ENCODE measurements at regions not wholly inside any gene's neighbourhood (a gene's known extent, or its start where the extent isn't known, plus 50 kb on each side); places are given as distances from the start of the nearest gene placed in this dataset.
A peak's percentile ranks its signal among the peaks of the same experiment; 100 is the strongest.
"Not testable (repeated sequence)": the region's sequence is repeated elsewhere in the genome, so short reads cannot be mapped to it uniquely, and the experiment has no call there.

GRCh38 chr3:5366746-5367145 lies 179.2 kb downstream of the EDEM1 start:
- no peak for DNase-seq

GRCh38 chr3:5371555-5371954 lies 184.0 kb downstream of the EDEM1 start:
- not testable (repeated sequence) for DNase-seq

- DNase-seq: no peak
These were observed 189.3 kb downstream of the EDEM1 start for GRCh38 chr3:5376761-5377160.

DNA sequence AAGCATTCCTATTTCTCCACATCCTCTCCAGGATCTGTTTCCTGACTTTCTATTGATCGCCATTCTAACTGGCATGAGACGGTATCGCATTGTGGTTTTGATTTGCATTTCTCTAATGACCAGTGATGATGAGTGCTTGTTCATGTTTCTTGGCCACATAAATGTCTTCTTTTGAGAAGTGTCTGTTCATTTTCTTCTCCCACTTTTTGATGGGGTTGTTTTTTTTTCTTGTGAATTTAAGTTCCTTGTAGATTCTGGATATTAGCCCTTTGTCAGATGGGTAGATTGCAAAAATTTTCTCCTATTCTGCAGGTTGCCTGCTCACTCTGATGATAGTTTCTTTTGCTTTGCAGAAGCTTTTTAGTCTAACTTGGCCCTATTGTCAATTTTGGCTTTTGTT lies 191.8 kb downstream of the EDEM1 start:
- not testable (repeated sequence) for DNase-seq

GRCh38 chr3:5383486-5384263 lies 196.2 kb downstream of the EDEM1 start:
- not testable (repeated sequence) for DNase-seq

GRCh38 chr3:5384557-5385236 lies 197.2 kb downstream of the EDEM1 start:
- no peak for DNase-seq

- no peak for DNase-seq
These were observed 200.6 kb downstream of the EDEM1 start for GRCh38 chr3:5388091-5388490.

- no peak for DNase-seq
These were observed 201.6 kb downstream of the EDEM1 start for GRCh38 chr3:5389057-5389456.

DNA sequence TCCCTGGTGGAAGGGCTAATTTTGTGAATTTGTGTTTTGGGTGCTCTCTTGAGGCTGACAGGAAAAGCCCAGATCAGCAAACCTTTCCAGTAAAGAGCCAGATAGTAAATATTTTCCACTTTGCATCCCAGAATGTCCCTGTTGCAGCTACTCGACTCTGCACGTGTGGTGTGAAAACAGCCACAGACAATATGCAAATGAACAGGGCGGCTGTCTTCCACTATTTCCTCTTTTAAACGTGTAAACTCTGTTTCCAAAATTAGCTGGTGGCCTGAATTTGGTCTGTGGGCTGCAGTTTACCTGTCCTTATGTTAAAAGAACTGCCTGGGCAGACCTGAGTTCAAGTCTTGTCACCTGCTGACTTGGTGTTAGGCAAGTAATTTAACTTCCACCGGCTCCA lies 202.7 kb downstream of the EDEM1 start:
- no peak for DNase-seq

DNA sequence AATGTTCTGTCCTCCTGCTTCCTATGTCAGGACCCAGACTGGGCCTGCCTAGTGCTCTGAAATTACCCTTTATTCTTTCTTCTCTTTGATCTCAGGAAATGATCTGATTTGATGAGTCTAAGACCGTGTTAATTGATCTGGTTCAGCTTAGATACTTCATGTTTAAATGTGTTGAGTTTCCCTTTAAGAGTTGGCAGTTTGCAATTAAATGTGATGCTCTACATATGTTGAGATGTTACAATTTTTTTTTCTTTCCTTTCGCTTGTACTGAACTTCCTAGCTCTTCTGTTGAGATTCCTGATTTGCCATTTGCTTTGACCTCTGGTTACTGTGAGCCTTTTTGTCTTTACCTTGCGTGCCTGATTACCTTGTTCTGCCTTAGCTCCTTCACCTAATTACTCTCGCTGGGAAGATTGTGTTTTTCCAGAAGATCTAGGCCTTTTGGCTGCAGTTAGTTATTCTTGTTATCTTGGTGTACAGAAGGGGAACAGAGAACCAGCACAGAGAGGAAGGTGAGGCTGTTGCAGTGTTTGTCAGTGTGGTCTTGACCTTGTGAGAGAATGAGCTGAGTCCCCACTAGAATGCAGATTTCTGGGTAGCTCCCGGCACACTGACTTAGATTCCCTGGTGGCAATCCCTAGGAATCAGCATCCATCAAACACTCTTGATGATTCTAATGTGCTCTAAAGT lies 203.6 kb downstream of the EDEM1 start:
- DNase-seq: no peak

DNA sequence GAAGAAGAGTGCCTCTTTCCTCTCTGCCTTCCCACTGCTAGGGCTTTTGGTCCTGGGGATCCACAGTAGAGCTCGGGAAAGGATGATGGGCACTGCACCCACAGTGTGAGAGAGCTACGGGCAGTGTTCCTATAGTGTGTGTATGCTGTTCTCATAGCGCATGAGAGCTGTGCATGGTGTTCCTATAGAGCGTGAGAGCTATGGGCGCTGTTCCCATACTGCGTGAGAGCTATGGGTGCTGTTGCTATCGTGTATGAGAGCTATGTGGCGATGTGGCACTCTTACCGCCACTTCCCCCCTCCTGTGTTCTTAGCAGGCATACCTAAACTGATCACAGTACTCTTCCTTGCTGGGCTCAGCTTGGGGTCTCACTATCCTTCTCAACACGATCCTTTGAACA lies 213.5 kb downstream of the EDEM1 start:
- DNase-seq: no peak

DNA sequence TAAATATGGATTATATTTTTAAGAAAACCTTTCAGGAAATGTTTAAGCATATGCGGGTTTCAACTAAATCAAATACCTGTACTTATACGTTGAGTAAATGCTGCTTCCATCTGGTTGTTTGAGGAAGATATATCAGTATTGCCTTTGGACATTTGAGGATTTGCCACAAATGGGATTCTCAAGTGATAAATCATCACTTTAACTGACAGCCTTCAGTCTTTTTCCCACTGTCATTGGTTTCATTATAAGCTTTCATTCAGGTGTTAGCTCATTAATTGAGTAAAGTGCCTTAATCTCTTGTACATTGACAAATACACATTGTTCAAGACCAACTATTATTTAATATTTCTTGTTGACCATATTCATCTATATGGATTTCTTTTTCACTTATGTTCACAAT lies 217.2 kb downstream of the EDEM1 start:
- no peak for DNase-seq

DNA sequence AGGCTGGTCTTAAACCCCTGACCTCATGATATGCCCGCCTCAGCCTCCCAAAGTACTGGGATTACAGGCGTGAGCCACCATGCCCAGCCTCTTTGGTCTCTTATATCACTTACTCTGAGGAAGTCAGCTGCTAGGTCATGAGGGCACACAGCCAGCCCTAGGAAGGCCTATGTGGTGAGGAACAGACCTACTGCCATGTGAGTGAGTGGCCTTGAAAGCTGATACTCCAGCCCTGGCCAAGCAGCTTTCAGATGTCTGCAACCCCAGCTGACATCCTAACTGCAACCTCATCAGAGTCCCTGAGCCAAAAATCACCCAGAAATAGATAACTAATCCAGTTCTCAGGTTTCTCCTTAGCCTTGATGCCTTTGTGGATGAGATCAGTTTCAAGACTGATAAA lies 224.3 kb downstream of the EDEM1 start:
- DNase-seq: no peak

DNA sequence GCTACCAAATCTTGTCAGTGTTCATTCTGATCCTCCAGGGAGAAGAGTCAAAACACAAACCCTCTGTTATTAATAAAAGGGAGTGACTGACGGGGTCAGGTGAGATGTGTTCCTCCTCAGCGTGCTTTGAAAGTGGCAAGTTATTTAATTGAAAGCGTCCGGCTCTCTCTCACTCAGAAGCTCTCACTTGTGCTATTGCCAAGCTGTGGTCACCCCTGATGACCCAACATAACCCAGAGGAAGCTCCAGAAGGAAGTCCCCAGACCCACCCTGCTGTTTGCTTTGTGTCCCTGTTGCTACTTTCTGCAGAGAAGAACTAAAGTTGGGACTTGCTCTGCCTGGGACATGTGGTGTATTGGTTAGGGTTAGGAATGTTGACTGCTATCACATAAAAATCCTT lies 235.6 kb downstream of the EDEM1 start:
- DNase-seq: no peak

GRCh38 chr3:5423523-5423922 lies 236.0 kb downstream of the EDEM1 start:
- no peak for DNase-seq

GRCh38 chr3:5425371-5425770 lies 237.9 kb downstream of the EDEM1 start:
- DNase-seq: no peak

DNA sequence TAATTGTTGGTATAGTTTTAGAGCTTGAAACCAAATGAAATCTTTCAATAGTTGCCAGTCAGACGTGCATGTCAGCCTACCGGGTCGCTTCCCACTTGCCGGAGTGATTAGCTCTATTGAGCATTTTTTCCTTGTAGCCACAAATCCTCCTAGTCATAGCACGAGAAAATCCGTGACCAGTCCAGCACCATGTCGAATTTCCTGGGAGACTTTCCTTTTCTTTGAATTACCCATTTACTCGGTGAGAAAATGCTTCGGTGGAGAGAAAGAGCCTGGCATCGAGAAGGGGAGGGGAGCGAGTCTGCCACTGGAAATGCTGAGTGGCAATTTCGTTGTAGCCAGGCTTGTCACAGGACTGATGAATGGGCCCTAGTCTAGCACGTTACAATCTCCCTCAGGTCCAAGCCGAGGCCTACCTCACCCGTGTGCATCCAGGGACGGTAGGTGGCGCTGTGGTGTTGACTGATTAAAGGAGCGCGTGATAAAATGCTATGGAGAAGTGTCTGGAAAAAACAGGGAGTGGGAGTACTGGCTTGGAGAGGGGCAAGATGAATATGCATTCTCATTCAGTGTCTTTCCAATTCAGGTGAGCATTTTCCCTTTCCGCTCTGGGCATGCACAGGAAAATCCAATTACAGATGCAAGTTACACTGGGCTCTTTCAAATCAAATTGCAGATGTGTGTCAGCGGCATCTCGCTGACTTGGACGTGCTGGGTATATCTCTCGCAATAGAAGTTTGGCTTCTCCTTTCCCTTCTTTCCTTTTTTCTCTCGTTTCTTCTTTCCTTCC lies 238.8 kb downstream of the EDEM1 start:
- peak; percentile 51 for DNase-seq

GRCh38 chr3:5427021-5427420 lies 239.5 kb downstream of the EDEM1 start:
- DNase-seq: no peak

GRCh38 chr3:5427938-5428337 lies 240.4 kb downstream of the EDEM1 start:
- no peak for DNase-seq

DNA sequence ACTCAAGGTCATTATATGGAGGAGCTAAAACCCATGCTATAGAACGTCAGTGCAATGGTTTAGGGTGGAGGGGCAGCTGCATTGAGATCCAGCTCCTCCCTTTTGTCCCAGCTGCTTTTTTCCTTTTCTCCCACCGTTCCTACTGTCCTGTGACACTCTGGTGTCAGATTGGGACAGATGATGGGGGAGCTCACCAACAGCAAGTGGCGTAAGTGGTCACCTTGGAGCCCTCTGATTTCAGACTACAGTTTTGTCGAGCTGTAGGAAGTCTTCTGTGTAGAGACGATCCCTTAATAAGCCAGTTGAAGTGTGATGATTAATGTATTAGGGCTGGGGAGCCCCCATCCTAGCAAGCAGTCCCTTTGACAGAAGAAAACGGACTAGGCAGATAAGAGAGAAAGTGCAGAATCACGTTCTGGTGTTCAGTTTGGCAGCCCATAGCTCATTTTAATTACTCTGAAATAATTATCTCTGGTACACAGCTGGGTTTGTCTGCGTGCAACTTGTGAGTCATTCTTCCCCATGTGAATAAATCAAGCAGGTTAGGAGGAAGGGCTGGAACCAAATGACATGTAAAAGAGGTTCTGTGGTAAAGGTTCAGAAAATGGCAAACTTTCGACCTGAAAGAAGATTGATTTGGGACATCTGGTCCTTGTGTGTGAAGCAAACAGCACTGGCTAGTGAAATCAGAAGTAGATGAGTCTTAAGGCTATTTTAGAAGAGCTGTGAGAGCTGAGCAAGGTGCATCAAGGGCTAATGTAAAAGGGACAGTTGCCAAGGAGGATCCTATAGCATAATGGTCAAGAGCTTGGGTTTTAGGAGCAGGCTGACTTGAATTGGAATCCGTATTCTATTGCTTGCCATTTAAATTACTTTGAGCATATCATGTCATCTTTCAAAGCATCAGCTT lies 241.4 kb downstream of the EDEM1 start:
- no peak for DNase-seq

DNA sequence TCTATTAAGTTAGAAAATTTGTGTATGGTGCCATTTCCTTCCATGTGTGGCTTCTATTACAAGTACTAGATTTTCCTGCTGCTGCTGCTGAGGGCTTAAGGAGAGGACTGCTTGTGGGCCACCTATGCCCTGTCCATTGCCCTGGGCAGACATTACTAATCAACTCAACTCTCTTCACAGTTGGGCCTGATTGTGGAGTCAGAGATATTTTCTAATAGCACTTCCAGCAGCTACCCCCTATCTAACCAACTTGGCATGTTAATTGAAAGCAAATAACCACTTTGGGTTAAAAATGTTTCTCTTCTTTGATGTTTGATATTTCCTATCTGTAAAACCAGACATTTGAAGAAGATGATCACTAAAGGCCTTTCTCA lies 242.0 kb downstream of the EDEM1 start:
- DNase-seq: no peak

- DNase-seq: no peak
These were observed 243.2 kb downstream of the EDEM1 start for GRCh38 chr3:5430701-5431100.
